Lower leg skin (tissue), 3 donors: ENCODE measurements at regions not wholly inside any gene's neighbourhood (a gene's known extent, or its start where the extent isn't known, plus 50 kb on each side); places are given as distances from the start of the nearest gene placed in this dataset.

Source experiments
- POLR2A ChIP-seq, 2 donors: fragments of 450-650 bp; IDR thresholded peaks; one replicate each; pipeline ENCODE4 v1.6.1; 2016 to 2017; ENCODE audit warnings: antibody characterized with exemption in 2 of 2, mild to moderate bottlenecking in 1 of 2, moderate library complexity in 1 of 2
- TF ChIP-seq, protein P1 (sequence below), 3 donors: fragments of 450-650 bp; IDR thresholded peaks; one replicate each; pipeline ENCODE4 v1.5.1; 2016; ENCODE audit warnings: antibody characterized with exemption in 3 of 3, mild to moderate bottlenecking in 3 of 3, moderate library complexity in 2 of 3

DNA sequence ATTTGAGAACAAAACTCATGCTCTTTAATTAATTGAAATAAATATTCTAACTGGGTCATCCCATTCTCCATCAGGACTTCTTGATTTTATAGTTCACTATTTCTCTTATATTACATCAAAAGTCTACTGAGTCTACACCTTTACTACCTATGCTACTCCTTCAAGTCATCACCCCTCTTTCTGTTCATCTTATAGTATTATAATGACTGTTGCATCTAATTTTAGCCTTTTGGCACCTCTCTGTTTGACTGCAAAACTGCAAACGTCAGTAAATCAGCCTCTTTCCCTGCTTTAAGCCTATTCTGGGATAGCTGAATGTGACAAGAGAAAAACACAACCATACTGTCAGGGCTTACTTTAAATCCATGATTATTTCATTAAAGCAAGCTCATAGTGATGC, 639.1 kb downstream of the GABRG1 start:
- TF ChIP-seq POLR2A (IDR thresholded peaks at IDR 0.05), result no peak
- TF ChIP-seq, protein P1, sequence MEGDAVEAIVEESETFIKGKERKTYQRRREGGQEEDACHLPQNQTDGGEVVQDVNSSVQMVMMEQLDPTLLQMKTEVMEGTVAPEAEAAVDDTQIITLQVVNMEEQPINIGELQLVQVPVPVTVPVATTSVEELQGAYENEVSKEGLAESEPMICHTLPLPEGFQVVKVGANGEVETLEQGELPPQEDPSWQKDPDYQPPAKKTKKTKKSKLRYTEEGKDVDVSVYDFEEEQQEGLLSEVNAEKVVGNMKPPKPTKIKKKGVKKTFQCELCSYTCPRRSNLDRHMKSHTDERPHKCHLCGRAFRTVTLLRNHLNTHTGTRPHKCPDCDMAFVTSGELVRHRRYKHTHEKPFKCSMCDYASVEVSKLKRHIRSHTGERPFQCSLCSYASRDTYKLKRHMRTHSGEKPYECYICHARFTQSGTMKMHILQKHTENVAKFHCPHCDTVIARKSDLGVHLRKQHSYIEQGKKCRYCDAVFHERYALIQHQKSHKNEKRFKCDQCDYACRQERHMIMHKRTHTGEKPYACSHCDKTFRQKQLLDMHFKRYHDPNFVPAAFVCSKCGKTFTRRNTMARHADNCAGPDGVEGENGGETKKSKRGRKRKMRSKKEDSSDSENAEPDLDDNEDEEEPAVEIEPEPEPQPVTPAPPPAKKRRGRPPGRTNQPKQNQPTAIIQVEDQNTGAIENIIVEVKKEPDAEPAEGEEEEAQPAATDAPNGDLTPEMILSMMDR (IDR thresholded peaks at IDR 0.05), result no peak
